Iris pigment epithelial cell (primary cell): ENCODE measurements at regions not wholly inside any gene's neighbourhood (a gene's known extent, or its start where the extent isn't known, plus 50 kb on each side); places are given as distances from the start of the nearest gene placed in this dataset.
A peak's percentile ranks its signal among the peaks of the same experiment; 100 is the strongest.

ENCODE experiments used
- DNase-seq: peaks from one replicate; pipeline ENCODE4 v3.0.0-alpha.2; 2011; ENCODE audit warnings: low read depth

- DNase-seq, result no peak
These were observed 158.9 kb upstream of the PLEKHA5 start for GRCh38 chr12:18970603-18971002.

- DNase-seq, result no peak
These were observed 157.6 kb upstream of the PLEKHA5 start for GRCh38 chr12:18971932-18972331.

GRCh38 chr12:18975933-18976332 is 153.6 kb upstream of the PLEKHA5 start:
- DNase-seq, result no peak

- no peak for DNase-seq
These were observed 150.0 kb upstream of the PLEKHA5 start for GRCh38 chr12:18979401-18980126.

- DNase-seq, result no peak
These were observed 147.8 kb upstream of the PLEKHA5 start for GRCh38 chr12:18981732-18982131.

- DNase-seq, result no peak
These were observed 147.1 kb upstream of the PLEKHA5 start for GRCh38 chr12:18982226-18982949.

- no peak for DNase-seq
These were observed 145.7 kb upstream of the PLEKHA5 start for GRCh38 chr12:18983854-18984253.

GRCh38 chr12:18990856-18991255 is 138.7 kb upstream of the PLEKHA5 start:
- DNase-seq, result no peak

- no peak for DNase-seq
These were observed 137.2 kb upstream of the PLEKHA5 start for GRCh38 chr12:18992336-18992735.

GRCh38 chr12:18998343-18999261 is 130.9 kb upstream of the PLEKHA5 start:
- DNase-seq, result peak; percentile 32

GRCh38 chr12:19000836-19001235 is 128.7 kb upstream of the PLEKHA5 start:
- DNase-seq, result no peak

GRCh38 chr12:19002216-19002615 is 127.3 kb upstream of the PLEKHA5 start:
- DNase-seq, result peak; percentile 4

- DNase-seq, result no peak
These were observed 126.4 kb upstream of the PLEKHA5 start for GRCh38 chr12:19003141-19003540.

- no peak for DNase-seq
These were observed 125.4 kb upstream of the PLEKHA5 start for GRCh38 chr12:19003987-19004619.

GRCh38 chr12:19005257-19005801 is 124.2 kb upstream of the PLEKHA5 start:
- no peak for DNase-seq

- DNase-seq, result no peak
These were observed 122.9 kb upstream of the PLEKHA5 start for GRCh38 chr12:19006626-19007137.

- no peak for DNase-seq
These were observed 121.4 kb upstream of the PLEKHA5 start for GRCh38 chr12:19008102-19008501.

- no peak for DNase-seq
These were observed 119.4 kb upstream of the PLEKHA5 start for GRCh38 chr12:19010087-19010486.

GRCh38 chr12:19010726-19011125 is 118.8 kb upstream of the PLEKHA5 start:
- no peak for DNase-seq

GRCh38 chr12:19012965-19013364 is 116.6 kb upstream of the PLEKHA5 start:
- DNase-seq, result no peak

GRCh38 chr12:19014240-19014639 is 115.3 kb upstream of the PLEKHA5 start:
- DNase-seq, result peak; percentile 20

- DNase-seq, result no peak
These were observed 114.2 kb upstream of the PLEKHA5 start for GRCh38 chr12:19015285-19015684.
